ENCODE measurements at regions not wholly inside any gene's neighbourhood (a gene's known extent, or its start where the extent isn't known, plus 50 kb on each side); places are given as distances from the start of the nearest gene placed in this dataset.
A peak's percentile ranks its signal among the peaks of the same experiment; 100 is the strongest.

DNA sequence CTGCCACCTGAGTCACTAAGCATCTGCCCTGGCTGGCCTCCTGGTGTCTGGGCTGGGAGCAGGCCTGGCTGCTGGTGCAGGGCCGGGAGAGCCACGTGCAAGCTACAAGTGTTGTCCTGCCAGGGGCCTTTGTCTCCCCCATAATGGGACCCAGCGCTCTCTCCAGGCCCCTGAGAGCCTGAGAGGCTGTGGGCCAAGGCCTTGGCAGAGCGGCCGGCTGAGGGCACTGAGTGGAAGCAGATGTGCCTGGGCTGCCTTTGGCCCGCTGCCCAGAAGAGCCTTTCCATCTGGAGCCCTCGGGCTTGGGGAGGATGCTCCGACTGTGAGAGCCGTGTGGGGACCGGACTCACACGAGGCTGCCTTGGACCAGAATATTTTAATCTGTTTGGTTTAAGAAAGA is 185.5 kb downstream of the RGS3 start:
- no peak overlapping the region for H2BK120ac ChIP-seq (replicated peaks; ENCODE audit: low read depth, low read length)
- FAIRE-seq (no peak), DNase-seq (ENCODE audit: low read depth in 1 of 2, low spot score in 2 of 2) (no peak)
- H3K9ac ChIP-seq (replicated peaks in 1 of 4; ENCODE audit: extremely low read depth in 1 of 4, low read depth in 3 of 4, low read length in 3 of 4) = no peak overlapping the region
- no peaks in the 10 kb centered on the region for H3K79me2 ChIP-seq (ENCODE audit: control insufficient read depth in 1 of 2, insufficient read depth in 2 of 2, low read length in 2 of 2)
- no peaks in the 10 kb centered on the region for H3K79me1 ChIP-seq (ENCODE audit: low read depth, low read length)
- no peak overlapping the region for H3K18ac ChIP-seq (ENCODE audit: extremely low read depth, low read length)
- no peak overlapping the region for H3K4ac ChIP-seq (replicated peaks; ENCODE audit: insufficient read length, low read depth, low read length)
- H2BK5ac ChIP-seq (ENCODE audit: low read depth, low read length) = no peak overlapping the region
- ChIA-PET CTCF (ENCODE audit: partially characterized antibody) (interaction anchor here (1.0 to 18.7 kb wide), 7 partner anchors 8 to 224 kb away, joined by 3 to 1065 read pairs (median 14); no protein-coding TSS in a partner anchor), POLR2A (ENCODE audit: partially characterized antibody) (interaction anchor here (2.2 kb wide), 1 partner anchor 55 kb away, joined by 9 read pairs; no protein-coding TSS in a partner anchor)
- H2BK15ac ChIP-seq (ENCODE audit: low read length) = 0 out of 2 replicates have a peak overlapping the region, but pooled peaks have one; percentile 31
- H4K91ac ChIP-seq (replicated peaks; ENCODE audit: insufficient read length, low read length) = no peak overlapping the region
- no peak overlapping the region for H4K8ac ChIP-seq (ENCODE audit: extremely low read depth, insufficient read depth, low read length)
- no peaks in the 10 kb centered on the region for H4K20me1 ChIP-seq (replicated peaks in 1 of 2; ENCODE audit: control insufficient read depth in 1 of 2, insufficient read depth in 2 of 2, low read length in 2 of 2)
- no peaks in the 10 kb centered on the region for H3K23me2 ChIP-seq (ENCODE audit: low read depth, low read length)
- H2BK20ac ChIP-seq (ENCODE audit: low read length) = no peak overlapping the region
- H2AK5ac ChIP-seq (ENCODE audit: low read depth, low read length) = no peak overlapping the region
- no peak overlapping the region for H3K4me3 ChIP-seq (ENCODE audit: extremely low read depth in 1 of 4, insufficient read depth in 2 of 4, low read depth in 3 of 4, low read length in 4 of 4)
- H3K27ac ChIP-seq (ENCODE audit: low read depth, low read length) = no peak overlapping the region
- H3K9me3 ChIP-seq (ENCODE audit: insufficient read depth in 2 of 2, low read depth in 1 of 2, low read length in 1 of 2) = no peaks in the 10 kb centered on the region
- 87% methylated on average over 11 of the region's 11 CpGs; no CpG with 5 or more reads in 1 of the 2 experiments for WGBS, 2 experiments (ENCODE audit: extremely low coverage in 1 of 2, insufficient coverage in 1 of 2, insufficient read length in 1 of 2, insufficient replicate concordance in 2 of 2, low coverage in 1 of 2, low lambda C conversion rate in 2 of 2, missing lambda C conversion rate in 1 of 2)
- TF ChIP-seq CEBPB (IDR thresholded peaks at IDR 0.05; ENCODE audit: low read depth, low read length) (no peak), HDAC6 (IDR thresholded peaks at IDR 0.05; ENCODE audit: low read depth, low read length) (no peak), ATF3 (IDR thresholded peaks at IDR 0.05; ENCODE audit: insufficient read depth, low read depth, low read length) (no peak), KDM5A (IDR thresholded peaks at IDR 0.05; ENCODE audit: low read length) (no peak), NANOG (IDR thresholded peaks at IDR 0.05; ENCODE audit: insufficient read depth, low read depth, low read length, poor library complexity, severe bottlenecking) (no peak), KDM4A (IDR thresholded peaks at IDR 0.05; ENCODE audit: low read depth, low read length, severe bottlenecking) (no peak), CHD1 (IDR thresholded peaks at IDR 0.05; ENCODE audit: low read depth, low read length) (no peak)
- TF ChIP-seq, protein P1, sequence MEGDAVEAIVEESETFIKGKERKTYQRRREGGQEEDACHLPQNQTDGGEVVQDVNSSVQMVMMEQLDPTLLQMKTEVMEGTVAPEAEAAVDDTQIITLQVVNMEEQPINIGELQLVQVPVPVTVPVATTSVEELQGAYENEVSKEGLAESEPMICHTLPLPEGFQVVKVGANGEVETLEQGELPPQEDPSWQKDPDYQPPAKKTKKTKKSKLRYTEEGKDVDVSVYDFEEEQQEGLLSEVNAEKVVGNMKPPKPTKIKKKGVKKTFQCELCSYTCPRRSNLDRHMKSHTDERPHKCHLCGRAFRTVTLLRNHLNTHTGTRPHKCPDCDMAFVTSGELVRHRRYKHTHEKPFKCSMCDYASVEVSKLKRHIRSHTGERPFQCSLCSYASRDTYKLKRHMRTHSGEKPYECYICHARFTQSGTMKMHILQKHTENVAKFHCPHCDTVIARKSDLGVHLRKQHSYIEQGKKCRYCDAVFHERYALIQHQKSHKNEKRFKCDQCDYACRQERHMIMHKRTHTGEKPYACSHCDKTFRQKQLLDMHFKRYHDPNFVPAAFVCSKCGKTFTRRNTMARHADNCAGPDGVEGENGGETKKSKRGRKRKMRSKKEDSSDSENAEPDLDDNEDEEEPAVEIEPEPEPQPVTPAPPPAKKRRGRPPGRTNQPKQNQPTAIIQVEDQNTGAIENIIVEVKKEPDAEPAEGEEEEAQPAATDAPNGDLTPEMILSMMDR (IDR thresholded peaks at IDR 0.05; ENCODE audit: control extremely low read depth in 1 of 3, insufficient read depth in 1 of 3, low read depth in 1 of 3, low read length in 3 of 3) = no peak
- H3K23ac ChIP-seq (ENCODE audit: insufficient read length) = no peak overlapping the region
- H3K14ac ChIP-seq (ENCODE audit: insufficient read length) = no peak overlapping the region
- no peak overlapping the region for H4K5ac ChIP-seq (ENCODE audit: insufficient read length, low read depth, low read length)
- no peak overlapping the region for H2BK12ac ChIP-seq (ENCODE audit: low read depth, low read length)
- H2AFZ ChIP-seq (ENCODE audit: low read length) = no peak overlapping the region
- no peak overlapping the region for H3K56ac ChIP-seq (replicated peaks; ENCODE audit: insufficient read length, low read depth, low read length)
- peaks cover 0 to 15% (median 6%) of the 10 kb centered on the region in 4 experiments; a peak in 4 of 7 replicates for H3K4me1 ChIP-seq (replicated peaks in 1 of 4; ENCODE audit: control insufficient read depth in 3 of 4, insufficient read depth in 4 of 4, low read length in 3 of 4)
- peaks cover 12 to 40% (median 31%) of the 10 kb centered on the region in 4 experiments for H3K27me3 ChIP-seq (replicated peaks in 1 of 4; ENCODE audit: control insufficient read depth in 3 of 4, extremely low read depth in 1 of 4, insufficient read depth in 3 of 4, low read length in 3 of 4)
- no peak overlapping the region for H3K4me2 ChIP-seq (ENCODE audit: insufficient read depth in 1 of 2, low read depth in 2 of 2, low read length in 2 of 2)
- H3K36me3 ChIP-seq (ENCODE audit: control insufficient read depth in 2 of 4, insufficient read depth in 4 of 4, low read length in 3 of 4) = no peaks in the 10 kb centered on the region
